ENCODE measurements at regions not wholly inside any gene's neighbourhood (a gene's known extent, or its start where the extent isn't known, plus 50 kb on each side); places are given as distances from the start of the nearest gene placed in this dataset.

DNA sequence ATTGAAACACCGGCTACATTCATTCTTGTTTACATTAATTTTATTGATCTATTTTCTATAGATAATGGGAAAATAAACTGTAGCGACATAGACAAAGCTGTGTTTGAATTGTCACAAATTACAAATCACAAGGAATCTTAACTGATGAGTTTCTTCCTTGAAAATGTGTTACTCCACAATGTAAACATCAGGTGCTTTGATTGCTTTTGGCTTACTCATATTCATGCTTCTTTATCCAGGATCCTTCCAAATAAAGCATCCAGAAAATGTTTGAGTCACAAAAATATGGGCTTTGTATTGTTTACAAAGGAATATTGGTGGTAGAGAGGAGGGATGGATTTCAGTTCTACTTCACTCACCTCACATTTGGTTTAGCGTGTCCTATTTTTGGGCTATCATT, 64.0 kb downstream of the BMP2 start:
- DNase-seq, result no peak

DNA sequence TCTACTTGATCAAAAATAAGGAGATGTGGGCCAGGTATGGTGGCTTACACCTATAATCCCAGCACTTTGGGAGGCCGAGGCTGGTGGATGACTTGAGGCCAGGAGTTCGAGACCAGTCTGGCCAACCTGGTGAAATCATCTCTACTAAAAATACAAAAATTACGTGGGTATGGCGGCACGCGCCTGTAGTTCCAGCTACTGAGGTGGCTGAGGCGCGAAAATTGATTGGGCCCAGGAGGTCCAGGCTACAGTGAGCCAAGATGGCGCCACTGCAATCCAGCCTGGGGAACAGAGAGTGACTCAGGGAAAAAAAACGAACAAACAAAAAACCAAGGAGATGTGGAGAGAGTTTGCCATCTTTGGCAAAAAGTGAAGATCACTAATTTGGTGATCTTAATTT, 65.3 kb downstream of the BMP2 start:
- DNase-seq, result no peak

DNA sequence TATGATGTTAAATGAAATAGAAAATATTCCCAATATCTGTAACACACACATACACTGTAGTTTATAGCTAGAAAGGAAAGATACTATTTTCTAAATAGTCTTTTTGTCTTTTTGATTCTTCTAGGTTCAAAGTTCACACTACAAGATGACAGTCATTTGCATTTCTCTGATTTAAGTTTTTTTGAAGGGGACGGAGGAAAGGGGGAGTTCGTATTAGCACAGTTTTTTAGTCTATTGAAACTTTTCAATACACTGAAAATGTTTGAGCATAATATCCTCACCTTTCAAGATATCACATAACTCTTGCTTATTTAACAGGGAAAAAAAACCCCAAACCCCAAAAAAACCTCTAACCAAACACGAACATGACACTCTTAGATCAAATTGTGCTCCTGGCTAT, 68.1 kb downstream of the BMP2 start:
- no peak for DNase-seq

DNA sequence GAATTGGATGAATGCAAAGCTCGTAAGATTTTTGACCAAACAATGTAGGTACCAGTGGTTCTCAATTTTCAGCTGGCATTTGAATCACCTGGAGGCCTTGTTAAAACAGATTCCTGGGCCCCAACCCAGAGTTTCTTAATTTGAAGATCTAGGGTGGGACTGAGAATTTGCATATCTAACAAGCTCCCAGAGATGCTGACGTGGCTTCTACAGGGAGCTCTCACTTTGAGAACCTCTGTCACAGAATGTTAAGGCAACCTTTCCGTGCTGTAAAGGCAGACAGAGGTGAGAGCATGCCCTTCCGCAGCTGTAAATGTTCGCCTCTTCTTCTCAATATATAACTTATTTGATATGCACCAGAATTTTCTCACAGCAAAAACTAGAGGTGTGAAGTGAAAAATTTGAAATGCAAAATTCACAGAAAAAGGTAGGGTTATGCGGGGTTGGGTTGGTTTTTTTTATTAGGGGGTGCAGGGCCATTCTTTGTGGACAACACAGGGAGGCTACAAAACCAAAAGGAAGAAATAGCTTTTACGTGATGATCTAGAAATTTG, 69.4 kb downstream of the BMP2 start:
- DNase-seq, result no peak

DNA sequence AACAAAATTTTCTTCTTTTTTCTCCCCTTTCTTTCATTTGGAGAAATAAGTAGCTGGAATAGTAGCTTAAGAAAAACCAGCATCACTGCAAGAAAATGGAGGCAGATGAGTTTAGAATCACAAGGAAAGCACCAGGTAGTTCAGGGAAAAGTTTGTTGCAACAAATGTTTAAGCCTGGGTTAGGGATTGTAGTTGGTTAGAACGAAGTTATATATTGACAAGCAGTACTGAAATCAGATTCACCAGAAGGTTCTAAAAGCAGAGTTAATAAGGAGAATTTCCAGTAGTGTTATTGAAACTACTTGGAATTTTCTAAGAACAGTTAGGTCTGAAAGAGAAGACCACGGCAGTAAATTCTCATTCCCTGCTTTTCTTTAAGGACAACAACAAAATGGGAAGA, 70.2 kb downstream of the BMP2 start:
- DNase-seq, result no peak

DNA sequence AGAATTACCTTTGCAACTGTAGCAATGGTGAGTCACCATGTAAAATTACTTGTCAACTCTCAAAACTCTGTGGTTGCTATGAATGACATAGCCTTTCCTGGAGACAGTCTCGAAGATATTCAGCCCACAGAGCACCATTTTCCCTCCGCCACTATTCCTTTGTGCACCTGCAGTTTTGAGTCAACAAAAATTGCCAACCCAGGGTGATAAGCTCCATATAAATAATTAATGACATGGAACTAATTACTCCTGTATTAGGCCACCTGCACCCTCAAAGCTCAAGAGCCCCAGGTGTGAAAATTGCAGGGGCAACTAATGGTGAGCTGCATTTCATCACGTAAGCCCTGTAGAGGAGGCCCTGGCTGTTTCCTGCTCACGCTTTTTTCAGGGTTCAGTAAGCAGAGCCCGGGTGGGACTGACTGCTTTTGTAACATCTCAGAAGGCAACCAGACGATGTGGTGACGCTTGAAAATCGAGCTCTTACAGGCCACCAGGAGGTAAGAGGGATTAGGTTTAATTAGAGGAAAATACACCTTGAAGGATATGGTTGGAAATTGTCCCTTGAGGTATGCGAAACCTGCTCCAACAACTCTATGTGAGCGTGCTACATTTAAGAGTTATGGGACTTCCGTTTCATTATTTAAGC, 70.8 kb downstream of the BMP2 start:
- DNase-seq, result no peak

DNA sequence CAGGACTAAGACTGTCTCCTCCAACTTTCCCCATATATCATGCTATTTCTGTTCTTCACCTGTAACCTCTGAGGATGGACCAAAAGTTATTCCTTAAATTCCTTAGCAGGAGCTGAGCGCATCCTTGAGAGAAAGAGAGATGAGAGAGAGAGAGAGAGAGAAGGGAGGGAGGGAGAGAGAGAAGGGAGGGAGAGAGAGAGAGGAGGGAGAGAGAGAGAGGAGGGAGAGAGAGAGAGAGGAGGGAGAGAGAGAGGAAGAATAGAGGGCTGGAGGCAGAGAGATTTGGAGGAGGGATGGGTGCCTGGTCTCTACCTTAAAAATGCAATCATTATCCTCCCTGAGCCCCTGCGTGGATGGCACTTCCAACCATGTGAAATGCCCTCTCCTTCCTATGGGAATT, 73.6 kb downstream of the BMP2 start:
- no peak for DNase-seq

DNA sequence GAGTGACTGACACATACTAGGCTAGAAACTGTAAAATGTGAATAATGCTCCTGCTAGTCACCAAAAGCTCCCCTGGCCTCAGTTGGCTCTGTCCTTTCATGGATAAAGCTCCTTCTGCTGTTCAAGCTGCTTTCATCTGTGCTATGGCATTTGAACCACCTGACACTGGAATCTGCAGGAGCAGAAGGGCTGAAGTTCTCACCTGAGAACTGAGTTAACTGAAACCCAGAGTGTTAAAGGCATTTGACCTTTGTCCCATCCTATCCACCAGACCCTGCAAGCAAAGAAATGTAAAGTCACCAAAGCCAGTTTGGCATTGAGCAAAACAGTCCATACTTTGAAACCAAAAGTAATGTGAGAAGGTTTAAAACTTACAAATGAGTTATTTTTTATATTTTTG, 77.7 kb downstream of the BMP2 start:
- no peak for DNase-seq

DNA sequence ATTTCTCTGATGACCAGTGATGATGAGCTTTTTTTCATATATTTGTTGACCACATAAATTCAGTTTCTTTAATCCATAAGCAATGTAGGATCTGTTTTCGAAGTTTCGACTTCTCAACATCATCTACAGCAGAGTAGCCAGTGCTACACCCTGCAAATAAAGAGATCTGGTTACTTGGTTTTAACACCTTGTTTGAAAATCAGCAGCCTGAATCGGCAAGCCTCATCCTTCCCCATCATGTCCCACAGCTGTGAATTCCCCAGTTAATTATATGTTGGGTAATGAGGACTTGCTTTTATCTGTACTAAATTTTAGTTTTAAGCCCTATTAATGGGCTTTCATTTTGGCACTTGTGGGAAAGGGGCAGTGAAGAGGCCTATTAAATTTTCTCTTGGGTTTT, 80.6 kb downstream of the BMP2 start:
- DNase-seq, result no peak

DNA sequence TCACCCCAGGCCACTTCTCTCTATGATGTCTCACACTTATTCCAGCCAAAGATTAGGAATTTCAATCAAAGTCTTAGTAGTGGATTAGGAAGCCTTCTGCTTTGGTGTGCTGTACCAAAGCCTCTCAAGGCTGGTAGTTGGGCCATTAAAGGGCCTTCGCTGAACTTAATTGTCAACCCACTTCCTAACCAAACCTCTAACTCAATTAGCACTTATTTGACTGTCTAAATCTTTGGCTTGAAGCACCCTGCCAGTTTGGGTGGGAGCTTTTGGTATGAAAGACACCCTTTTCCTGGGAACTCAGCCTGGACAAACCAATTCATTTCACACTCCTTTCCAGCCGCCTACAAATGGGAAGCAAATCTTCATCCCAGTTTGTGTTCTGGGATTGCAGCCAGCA, 81.5 kb downstream of the BMP2 start:
- no peak for DNase-seq

DNA sequence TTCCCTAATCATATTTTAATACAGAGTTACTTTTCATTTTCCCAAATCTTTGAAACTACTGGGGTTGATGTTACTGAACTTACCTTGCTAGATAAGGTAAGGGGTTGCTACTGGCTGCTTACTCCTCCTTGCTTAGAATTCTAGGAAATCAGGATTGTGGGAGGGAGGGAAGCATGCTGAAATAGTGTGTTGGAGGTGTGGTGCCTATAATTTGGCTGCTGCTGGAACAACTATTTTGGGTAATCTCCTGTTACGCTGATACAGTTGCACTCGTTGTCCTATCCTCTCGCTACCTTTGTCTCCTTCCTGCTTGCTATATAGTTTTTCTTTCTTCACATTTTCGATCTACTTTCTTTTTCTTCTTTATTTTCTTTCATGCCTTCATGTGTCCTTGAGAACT, 83.7 kb downstream of the BMP2 start:
- no peak for DNase-seq

DNA sequence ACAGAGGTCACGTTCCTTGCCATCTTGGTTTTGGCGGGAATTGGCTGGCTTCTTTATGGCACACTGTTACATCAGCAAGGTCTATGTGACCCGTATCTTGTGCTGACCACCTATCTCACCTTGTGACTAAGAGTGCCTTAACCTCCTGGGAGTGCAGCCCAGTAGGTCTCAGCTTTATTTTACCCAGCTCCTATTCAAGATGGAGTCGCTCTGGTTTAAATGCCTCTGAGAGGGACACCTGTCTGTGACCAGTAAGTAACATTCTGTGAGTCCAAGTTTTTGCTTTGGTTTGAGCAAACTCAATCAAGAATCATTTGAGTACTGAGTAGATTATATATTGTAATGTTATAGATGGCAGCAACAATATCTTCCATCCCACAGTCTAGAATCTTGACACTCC, 85.0 kb downstream of the BMP2 start:
- DNase-seq, result no peak

DNA sequence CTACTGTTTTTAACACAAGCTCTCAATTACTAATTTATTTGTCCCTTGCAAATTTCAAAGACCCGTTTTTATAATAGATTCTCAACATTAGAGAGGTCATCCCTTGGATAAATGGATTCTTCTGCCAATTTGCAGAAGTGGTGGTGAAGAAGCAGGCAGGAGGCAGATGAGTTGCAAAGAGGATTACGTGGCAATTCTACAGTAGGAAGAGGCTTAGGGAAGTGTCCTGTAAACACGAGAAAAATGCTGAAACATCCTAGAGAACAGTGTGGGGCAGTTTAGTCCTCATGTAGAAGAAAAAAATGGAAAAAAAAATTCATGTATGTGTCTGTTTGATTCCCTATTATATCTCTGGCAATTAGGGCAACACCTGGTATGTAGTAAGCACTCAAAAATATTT, 87.6 kb downstream of the BMP2 start:
- DNase-seq, result no peak

DNA sequence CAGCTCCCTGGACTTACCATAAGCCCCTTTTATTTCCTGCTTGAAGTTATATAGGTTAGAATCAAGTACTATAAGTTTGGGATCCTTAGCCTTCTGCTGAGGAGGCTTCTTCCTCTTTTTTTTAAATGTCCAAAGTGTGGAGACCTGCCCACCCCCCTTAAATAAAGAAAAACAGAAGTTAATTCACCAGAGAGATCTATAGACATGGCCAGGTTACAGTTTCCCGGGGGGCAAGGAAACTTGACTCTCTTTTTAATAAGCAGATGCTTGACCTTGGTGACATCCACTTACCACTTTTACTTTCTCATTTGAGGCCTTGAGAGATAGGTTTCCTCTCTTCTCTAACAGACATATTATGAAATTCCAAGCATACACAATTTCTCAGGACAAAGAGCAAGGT, 88.3 kb downstream of the BMP2 start:
- DNase-seq, result no peak

DNA sequence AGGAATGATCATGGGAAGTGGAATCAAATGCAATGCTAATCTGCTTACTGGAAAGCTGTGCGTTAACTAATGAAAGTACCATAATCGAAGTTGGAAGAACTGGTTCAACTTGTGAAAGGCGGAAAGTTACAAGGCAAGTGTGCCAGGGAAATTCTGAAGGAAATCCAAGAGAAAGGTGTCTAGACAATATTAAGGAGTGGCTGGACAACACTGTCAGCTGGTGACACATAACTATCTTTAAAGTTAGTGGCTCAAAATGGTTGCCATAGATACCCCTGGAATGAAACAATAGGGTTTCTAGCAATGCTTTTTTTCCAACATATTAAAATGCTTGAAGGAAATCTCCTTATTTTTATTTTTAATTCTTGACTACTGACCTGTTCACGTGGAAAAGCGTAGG, 90.4 kb downstream of the BMP2 start:
- DNase-seq, result no peak

DNA sequence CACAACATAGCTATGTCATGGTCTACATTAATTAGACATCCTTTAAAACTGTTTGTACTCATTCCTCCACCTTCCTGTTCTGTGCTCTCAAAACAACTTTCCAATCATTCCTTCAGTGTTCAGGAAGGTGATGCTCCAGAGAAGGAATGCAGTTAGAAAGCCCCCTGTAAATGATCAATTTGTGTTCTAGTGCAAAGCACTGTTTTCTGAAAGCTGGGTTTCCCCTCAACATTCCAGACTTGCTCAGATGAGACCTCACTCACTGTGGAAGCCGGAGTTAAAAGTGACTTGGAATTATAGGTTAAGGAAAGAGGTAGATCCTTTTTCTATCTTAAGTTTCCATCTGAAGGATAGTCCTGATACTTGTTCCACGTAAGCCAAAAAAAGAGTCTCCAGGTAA, 95.9 kb downstream of the BMP2 start:
- no peak for DNase-seq

DNA sequence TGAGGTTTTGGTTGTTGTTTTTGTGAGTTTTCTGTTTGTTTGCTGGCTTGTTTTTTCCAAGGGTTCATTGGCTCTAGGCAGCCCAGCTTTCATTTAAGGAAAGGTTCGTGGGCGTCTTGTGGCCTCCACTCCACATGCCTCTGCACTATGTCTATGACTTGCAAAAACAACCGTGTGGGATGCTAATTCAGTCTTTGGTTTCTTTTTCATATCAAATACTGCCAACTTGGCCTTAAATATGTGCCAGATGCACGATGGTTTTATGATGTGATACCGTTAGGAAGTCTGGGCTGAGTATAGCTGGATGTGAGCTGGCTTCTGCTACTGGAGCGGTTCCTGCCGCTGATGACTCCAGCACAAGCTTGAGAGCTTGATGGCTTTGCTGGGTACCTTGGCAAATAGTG, 96.3 kb downstream of the BMP2 start:
- no peak for DNase-seq

DNA sequence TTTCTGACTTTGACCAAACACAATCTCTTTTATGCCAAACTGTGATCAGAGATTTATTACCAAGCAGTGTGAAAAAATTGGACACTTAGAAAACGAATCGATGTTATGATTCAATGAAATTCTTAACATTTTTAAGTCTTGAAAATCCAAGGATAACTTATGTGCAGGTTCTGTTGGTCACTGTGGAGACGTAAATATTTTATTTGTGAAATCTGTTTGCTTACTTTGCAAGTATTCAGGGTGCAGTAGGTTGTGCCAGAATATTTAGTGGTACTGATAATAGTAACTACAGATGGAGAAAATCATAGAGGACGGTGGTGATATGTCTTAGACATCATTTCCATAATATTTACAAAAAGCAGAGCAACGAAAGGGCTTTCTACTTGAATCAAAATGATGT, 97.3 kb downstream of the BMP2 start:
- no peak for DNase-seq

DNA sequence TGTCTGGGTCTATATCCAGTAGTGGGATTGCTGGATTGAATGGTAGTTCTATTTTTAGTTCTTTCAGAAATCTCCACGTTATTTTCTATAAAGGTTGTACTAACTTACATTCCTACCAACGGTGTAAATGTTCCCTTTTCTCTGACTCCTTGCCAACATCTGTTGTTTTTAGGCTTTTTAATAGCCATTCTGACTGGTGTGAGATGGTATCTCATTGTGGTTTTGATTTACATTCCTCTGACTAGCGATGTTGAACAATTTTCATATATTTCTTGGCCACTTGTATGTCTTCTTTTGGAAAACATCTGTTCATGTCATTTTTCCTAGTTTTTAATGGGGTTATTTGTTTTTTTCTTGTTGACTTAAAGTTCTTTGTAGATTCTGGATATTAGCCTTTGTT, 99.3 kb downstream of the BMP2 start:
- DNase-seq, result no peak

DNA sequence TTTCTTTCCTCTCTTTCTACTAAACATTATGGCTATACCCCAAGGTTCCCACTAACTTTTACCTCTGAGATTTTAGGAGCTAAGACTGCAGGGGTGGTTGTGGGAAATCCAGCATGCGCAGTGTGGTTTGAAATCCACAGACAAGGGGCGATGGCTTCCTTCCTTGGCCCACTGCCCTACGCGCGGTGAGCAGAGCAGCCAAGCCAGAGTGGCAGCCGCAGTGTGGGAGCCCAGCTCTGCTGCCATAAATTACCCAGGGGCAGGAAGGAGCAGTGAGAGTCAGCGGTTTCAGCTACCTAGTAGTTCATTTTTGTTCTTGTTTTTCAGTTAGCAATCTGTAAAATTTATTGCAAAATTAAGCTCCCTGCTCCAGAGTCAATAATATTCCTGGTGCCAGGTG, 101.4 kb downstream of the BMP2 start:
- DNase-seq, result no peak

DNA sequence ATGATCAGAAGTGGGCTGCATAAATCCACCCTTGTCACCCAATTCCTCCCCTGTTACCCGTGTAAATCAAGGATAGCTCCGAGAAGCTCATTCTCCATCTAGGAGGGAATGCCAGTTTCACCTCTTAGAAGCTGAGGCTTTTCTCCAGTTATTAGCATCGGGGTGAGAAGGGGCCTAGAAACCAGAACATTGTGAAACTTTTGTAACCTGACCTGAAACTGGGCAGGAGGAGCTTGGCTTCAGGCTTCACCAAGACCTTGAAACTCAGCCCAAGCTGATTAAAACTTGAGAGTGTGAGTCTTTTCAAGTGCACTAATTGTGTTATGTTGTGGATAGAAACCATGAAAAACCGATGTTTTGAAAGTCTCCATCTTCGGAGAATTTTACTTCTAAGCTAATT, 103.1 kb downstream of the BMP2 start:
- DNase-seq, result no peak

DNA sequence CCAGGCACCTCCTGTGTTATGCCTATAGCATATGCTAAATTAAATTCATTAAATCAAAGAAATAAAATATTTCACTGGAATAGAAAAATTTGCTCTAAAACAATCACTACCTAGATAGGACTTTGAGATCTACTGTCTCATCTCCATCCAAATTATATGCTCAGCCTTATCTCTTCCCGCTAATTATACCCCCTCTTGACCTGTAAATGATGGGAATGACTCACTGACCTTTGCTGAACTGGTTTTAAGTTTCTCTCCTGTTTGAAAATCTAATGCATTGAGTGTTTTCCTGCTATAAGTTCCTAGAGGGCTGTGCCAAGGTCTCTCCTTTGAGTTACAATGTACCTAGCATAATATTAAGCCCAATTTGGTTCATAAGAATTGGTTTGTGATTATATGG, 110.1 kb downstream of the BMP2 start:
- DNase-seq, result no peak

DNA sequence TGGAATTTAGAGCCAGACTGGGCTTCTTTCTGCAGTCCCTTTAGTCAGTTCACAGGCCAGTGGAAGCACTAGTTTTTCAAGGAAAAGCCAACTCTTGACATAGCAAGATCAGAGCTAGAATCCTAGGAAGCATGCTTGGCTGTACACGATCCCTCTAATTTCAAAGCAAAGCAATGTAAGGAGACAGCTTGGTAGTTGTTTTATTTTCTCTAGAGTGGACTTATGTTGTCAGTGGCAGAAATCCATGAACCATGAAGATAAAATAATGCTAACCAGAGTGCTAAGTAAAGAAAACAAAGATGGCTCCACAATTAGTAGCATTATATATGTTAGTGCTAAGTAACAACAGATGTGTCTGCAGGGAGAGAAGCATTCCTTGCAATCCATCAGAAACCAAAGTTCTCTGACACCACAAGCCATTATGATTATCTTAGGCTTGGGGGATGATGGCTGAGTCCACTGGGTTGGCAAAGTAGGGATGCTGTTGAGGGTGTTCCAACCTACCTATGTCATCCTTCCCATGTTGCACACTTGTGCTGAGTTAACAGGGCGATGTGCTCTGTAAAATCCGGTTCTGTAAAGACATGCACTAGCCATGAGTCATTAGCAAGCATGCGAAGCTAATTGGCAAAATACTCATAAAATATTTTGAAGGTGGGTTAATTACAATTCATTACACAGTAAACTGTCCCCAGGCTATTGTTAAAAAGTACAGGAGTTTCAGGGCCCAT, 115.2 kb downstream of the BMP2 start:
- no peak for DNase-seq

DNA sequence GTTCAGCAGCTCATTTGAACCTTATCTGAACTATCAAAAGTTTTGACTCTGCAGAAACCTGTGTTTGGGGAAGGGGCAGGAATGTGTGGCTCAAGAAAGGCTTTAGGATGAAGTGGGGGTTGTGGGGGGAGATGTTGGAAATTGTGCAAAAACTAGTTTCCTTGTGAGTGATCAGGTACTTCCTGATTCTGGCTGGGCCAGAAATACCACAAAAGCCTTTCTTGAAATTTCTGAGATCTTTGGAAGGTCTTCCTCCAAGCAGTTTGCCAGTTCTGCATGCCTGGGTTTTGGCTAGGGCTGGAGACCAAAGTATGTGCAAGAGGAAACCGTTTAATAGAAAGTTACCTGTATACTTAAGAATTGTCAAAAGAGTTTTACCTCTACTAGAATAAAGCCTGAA, 116.6 kb downstream of the BMP2 start:
- DNase-seq, result no peak

All from SHP77 (cell line).